OCI-LY1 (cell line): ENCODE measurements at regions not wholly inside any gene's neighbourhood (a gene's known extent, or its start where the extent isn't known, plus 50 kb on each side); places are given as distances from the start of the nearest gene placed in this dataset.

Experiments
- H2AFZ ChIP-seq: fragments of 200-600 bp; sonication (generic), shearing (Covaris generic); 2 replicates; pipeline ENCODE4 v1.6.0; 2014; ENCODE audit warnings: antibody characterized with exemption, mild to moderate bottlenecking, low read length
- H3F3A ChIP-seq: fragments of 200-600 bp; sonication (generic), shearing (Covaris generic); 2 replicates; pipeline ENCODE4 v1.6.0; 2014; ENCODE audit warnings: mild to moderate bottlenecking, antibody characterized with exemption, low read length, moderate library complexity; ENCODE audit not compliant: insufficient read depth
- H3K27ac ChIP-seq: fragments of 200-600 bp; sonication (generic); 2 replicates; pipeline ENCODE4 v1.5.1; 2014; ENCODE audit warnings: low read length, mixed run types, mild to moderate bottlenecking, low read depth; ENCODE audit not compliant: poor library complexity, severe bottlenecking
- H3K27me3 ChIP-seq: fragments of 200-600 bp; sonication (generic); 2 replicates; pipeline ENCODE4 v1.6.0; 2014; ENCODE audit warnings: antibody characterized with exemption, mild to moderate bottlenecking, low read length, moderate library complexity; ENCODE audit not compliant: insufficient read depth
- H3K36me3 ChIP-seq: fragments of 200-600 bp; sonication (generic); 2 replicates; pipeline ENCODE4 v1.6.1; 2014; ENCODE audit warnings: mild to moderate bottlenecking, antibody characterized with exemption, low read length, moderate library complexity, mixed read lengths; ENCODE audit not compliant: insufficient read depth
- H3K4me1 ChIP-seq: fragments of 200-600 bp; sonication (generic); 2 replicates; pipeline ENCODE4 v1.5.1; 2014; ENCODE audit warnings: mild to moderate bottlenecking, low read length, moderate library complexity; ENCODE audit not compliant: insufficient read depth, severe bottlenecking
- H3K4me2 ChIP-seq: fragments of 200-600 bp; sonication (generic), shearing (Covaris generic); 2 replicates; pipeline ENCODE4 v1.6.1; 2014; ENCODE audit warnings: low read length
- H3K4me3 ChIP-seq: fragments of 200-600 bp; sonication (generic); 2 replicates; pipeline ENCODE4 v1.5.1; 2014; ENCODE audit warnings: low read length, low read depth, mild to moderate bottlenecking, mixed read lengths; ENCODE audit not compliant: poor library complexity, severe bottlenecking
- H3K79me2 ChIP-seq: fragments of 200-600 bp; shearing (Covaris generic); 2 replicates; pipeline ENCODE4 v1.6.1; 2016; ENCODE audit warnings: mixed run types, low read length, mixed read lengths; ENCODE audit not compliant: insufficient read depth
- H3K9ac ChIP-seq: fragments of 200-600 bp; sonication (generic), shearing (Covaris generic); 2 replicates; pipeline ENCODE4 v1.6.1; 2014; ENCODE audit warnings: mild to moderate bottlenecking, low read length, mixed read lengths
- H3K9me2 ChIP-seq: fragments of 200-600 bp; sonication (generic), shearing (Covaris generic); 2 replicates; pipeline ENCODE4 v1.6.1; 2014; ENCODE audit warnings: low read depth, mild to moderate bottlenecking, low read length, mixed read lengths
- H3K9me3 ChIP-seq: fragments of 200-600 bp; shearing (Covaris generic); 2 replicates; pipeline ENCODE4 v1.6.1; 2014; ENCODE audit warnings: low read length, mixed read lengths
- H4K20me1 ChIP-seq: fragments of 200-600 bp; sonication (generic), shearing (Covaris generic); 2 replicates; pipeline ENCODE4 v1.6.0; 2016; ENCODE audit warnings: mild to moderate bottlenecking, low read length; ENCODE audit not compliant: insufficient read depth
- CTCF ChIP-seq: fragments of 200-600 bp; sonication (generic), shearing (Covaris generic); IDR thresholded peaks from 2 replicates; pipeline ENCODE4 v1.5.1; 2017; ENCODE audit warnings: mild to moderate bottlenecking, antibody characterized with exemption, low read length, moderate library complexity, mixed read lengths
- EZH2 ChIP-seq: fragments of 200-600 bp; sonication (generic), shearing (Covaris generic); IDR thresholded peaks from 2 replicates; pipeline ENCODE4 v1.8.0; 2017; ENCODE audit warnings: borderline replicate concordance, mixed run types, mild to moderate bottlenecking, antibody characterized with exemption, low read length, moderate library complexity, mixed read lengths

- Histone ChIP-seq H3K9ac (no peak overlapping the region), H3K9me3 (no peaks in the 10 kb centered on the region), H3K4me1 (no peaks in the 10 kb centered on the region), H3K4me3 (no peak overlapping the region), H3K9me2 (no peaks in the 10 kb centered on the region), H3K4me2 (no peak overlapping the region), H2AFZ (no peak overlapping the region), H3K27me3 (no peaks in the 10 kb centered on the region), H4K20me1 (no peaks in the 10 kb centered on the region), H3K79me2 (no peaks in the 10 kb centered on the region), H3F3A (no peaks in the 10 kb centered on the region), H3K36me3 (no peaks in the 10 kb centered on the region), H3K27ac (no peak overlapping the region)
- TF ChIP-seq EZH2 (no peak), CTCF (no peak)
Observed at GRCh38 chr17:5971969-5972368, 98.2 kb upstream of the WSCD1 start.

GRCh38 chr17:5973410-5973809 lies 96.8 kb upstream of the WSCD1 start:
- TF ChIP-seq CTCF (no peak), EZH2 (no peak)
- H3K4me3 ChIP-seq: no peak overlapping the region
- H3K27me3 ChIP-seq: no peaks in the 10 kb centered on the region
- no peaks in the 10 kb centered on the region for H3K36me3 ChIP-seq
- no peaks in the 10 kb centered on the region for H3K9me3 ChIP-seq
- H3K4me1 ChIP-seq: no peaks in the 10 kb centered on the region
- no peaks in the 10 kb centered on the region for H3K79me2 ChIP-seq
- no peak overlapping the region for H3K4me2 ChIP-seq
- no peaks in the 10 kb centered on the region for H3F3A ChIP-seq
- no peak overlapping the region for H3K27ac ChIP-seq
- H3K9ac ChIP-seq: no peak overlapping the region
- no peaks in the 10 kb centered on the region for H4K20me1 ChIP-seq
- H3K9me2 ChIP-seq: no peaks in the 10 kb centered on the region
- no peak overlapping the region for H2AFZ ChIP-seq

GRCh38 chr17:5975661-5976060 lies 94.5 kb upstream of the WSCD1 start:
- Histone ChIP-seq H3K27ac (no peak overlapping the region), H3K27me3 (no peaks in the 10 kb centered on the region), H4K20me1 (no peaks in the 10 kb centered on the region), H3K4me2 (no peak overlapping the region), H3K4me1 (no peaks in the 10 kb centered on the region), H3K9ac (no peak overlapping the region), H3K9me2 (no peaks in the 10 kb centered on the region), H3K36me3 (no peaks in the 10 kb centered on the region), H3F3A (no peaks in the 10 kb centered on the region), H3K9me3 (no peaks in the 10 kb centered on the region), H2AFZ (no peak overlapping the region), H3K4me3 (no peak overlapping the region), H3K79me2 (no peaks in the 10 kb centered on the region)
- TF ChIP-seq CTCF (no peak), EZH2 (no peak)
